ENCODE measurements at regions not wholly inside any gene's neighbourhood (a gene's known extent, or its start where the extent isn't known, plus 50 kb on each side); places are given as distances from the start of the nearest gene placed in this dataset.
"Not testable (repeated sequence)": the region's sequence is repeated elsewhere in the genome, so short reads cannot be mapped to it uniquely, and the experiment has no call there.

DNA sequence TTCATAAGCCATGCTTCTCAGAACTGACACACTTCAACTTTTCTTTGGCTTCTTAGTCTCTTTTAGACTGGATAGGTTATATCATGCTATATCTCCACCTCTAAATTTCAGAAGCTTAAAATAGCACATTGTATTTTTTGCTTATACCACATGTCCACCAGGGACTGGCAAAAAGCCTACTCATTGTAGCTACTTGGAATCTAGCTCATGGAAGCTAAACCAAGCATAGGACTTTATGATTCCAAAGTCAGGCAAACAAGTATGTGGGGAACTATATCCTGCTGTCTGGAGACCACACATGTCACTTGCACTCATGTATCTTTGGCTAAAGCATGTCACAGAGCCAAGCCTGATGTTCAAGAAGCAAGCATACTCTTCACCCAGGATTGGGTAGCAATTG is 245.0 kb upstream of the RASGRP1 start:
- no peak for DNase-seq (ENCODE audit: low read depth in 2 of 2)

DNA sequence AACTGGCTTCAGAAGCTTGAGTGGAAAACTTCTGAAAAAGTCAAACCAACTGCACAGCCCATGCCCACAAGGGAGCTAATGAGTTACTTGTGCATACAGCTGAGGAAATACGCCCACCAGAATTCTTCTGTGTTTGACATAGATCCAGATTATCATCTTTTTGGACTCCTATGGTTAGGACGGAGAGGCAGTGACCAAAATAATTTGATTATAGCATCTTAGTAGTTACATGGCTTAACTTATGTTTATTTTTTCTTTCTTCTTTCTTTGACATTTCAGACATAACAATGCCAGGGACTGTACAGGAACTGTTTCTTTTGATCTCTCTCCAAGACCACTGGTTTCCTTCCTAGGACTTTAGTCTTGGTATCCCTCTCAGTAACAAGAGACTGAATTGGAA is 246.1 kb upstream of the RASGRP1 start:
- DNase-seq (ENCODE audit: low read depth in 2 of 2) = no peak

GRCh38 chr15:38814254-38814653 is 249.6 kb upstream of the RASGRP1 start:
- DNase-seq (ENCODE audit: low read depth in 2 of 2) = not testable (repeated sequence)

GRCh38 chr15:38814891-38815290 is 250.3 kb upstream of the RASGRP1 start:
- DNase-seq (ENCODE audit: low read depth in 2 of 2) = no peak

- peak; percentile 59 to 60 for DNase-seq (ENCODE audit: low read depth in 2 of 2)
Observed at GRCh38 chr15:38817427-38818156, 253.0 kb upstream of the RASGRP1 start.

DNA sequence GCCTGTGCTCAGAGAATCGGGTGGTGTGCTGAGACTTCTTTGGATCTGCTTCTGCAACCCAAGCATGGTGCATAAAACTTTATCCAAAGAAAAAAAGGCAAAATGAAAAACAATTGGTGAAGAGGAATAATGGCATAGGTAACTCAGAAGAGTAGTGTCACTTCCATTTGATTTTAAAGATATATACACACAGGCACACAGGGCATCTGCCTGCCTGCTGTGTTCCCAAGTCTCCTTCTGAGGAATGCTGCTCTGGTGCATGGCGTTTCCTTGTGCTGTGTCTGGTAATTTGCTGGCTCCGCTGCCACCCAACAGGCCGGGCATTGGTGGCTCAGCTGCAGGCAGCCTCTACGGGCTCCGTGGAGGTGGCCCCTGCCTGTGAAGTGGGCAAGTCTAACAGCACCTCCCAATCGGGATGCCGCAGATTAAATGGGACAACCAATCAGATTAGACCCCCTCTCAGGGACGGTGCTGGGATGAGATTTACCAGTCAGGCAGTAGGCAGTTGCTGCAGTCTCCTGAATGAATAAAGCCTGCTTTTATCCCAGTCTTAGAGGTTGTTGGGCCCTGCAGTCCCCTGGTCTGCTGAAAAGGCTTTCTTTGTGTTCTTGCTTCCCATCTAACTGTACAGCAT is 253.7 kb upstream of the RASGRP1 start:
- DNase-seq (ENCODE audit: low read depth in 2 of 2) = no peak

DNA sequence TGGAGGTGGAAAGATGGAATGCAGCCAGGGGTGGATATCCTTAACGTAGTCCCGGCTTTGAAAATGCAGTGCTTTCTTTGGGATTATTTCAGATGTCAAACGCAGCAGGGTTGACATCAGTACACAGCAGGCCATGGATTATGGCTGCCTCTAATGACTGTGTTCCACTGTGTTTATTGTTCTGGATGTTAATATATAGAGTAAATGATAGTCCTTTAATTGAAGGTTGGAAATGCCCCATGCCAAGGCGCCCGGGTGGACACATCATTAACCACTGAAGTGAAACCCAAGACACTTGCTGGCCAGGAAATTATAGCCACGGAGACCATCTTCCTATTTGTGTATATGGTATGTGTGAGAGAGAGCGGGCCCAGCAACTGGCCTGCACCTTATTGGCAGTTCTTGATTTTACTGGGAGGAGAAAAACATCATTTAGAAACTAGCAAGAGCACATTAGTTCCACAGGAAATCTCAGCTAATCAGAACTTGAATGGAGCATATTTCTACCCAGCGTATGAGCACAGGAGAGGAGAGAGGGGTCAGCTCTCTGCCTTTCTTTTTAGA is 254.9 kb upstream of the RASGRP1 start:
- no peak for DNase-seq (ENCODE audit: low read depth in 2 of 2)

- DNase-seq (ENCODE audit: low read depth in 2 of 2) = no peak
Observed at GRCh38 chr15:38823263-38823662, 258.6 kb upstream of the RASGRP1 start.

DNA sequence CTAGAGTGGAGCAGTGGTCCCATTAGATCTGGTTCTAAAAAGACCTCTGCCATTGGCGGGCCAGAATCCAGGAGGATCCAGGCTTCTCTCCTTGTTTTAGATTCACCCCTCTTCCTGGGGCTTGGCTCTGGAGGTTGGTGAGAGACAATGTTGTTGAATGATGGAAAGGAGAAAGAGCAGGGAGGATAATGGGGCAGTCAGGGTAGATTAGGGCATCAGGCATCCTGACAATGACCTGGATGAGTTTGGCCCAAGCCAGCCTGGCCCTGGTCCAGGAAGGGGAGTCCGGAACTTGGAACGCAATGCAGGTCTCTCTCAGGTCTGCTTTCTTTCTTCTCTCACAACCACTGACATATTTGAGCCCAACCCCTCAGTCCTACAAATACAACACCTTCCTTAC is 260.1 kb upstream of the RASGRP1 start:
- DNase-seq (ENCODE audit: low read depth in 2 of 2) = no peak

GRCh38 chr15:38826880-38827279 is 262.3 kb upstream of the RASGRP1 start:
- DNase-seq (ENCODE audit: low read depth in 2 of 2) = no peak

DNA sequence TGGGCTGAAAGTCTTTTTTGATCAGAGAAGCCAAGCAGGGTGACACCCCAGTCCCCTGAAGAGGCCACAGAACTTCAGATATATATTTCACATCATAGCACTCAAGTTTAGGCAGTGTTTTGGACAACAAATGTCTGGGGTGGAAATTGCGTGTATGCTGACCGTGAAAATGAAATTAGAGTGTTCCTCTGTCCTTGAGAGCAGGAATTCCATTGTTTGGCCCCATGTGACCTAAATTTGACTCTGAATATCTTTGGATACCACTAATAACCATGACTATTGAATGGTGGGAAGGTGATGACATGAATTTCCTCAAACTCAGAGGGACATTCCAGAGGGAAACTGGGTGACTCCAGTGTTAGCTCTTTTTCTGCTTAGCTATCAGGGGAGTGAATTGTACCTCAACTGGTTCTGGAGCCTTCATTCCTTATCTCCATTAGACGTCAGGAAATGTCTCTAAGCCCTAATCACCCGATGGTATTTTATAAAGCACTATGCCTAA is 263.5 kb upstream of the RASGRP1 start:
- no peak for DNase-seq (ENCODE audit: low read depth in 2 of 2)

- DNase-seq (ENCODE audit: low read depth in 2 of 2) = no peak
Observed at GRCh38 chr15:38829086-38829485, 264.5 kb upstream of the RASGRP1 start.

DNA sequence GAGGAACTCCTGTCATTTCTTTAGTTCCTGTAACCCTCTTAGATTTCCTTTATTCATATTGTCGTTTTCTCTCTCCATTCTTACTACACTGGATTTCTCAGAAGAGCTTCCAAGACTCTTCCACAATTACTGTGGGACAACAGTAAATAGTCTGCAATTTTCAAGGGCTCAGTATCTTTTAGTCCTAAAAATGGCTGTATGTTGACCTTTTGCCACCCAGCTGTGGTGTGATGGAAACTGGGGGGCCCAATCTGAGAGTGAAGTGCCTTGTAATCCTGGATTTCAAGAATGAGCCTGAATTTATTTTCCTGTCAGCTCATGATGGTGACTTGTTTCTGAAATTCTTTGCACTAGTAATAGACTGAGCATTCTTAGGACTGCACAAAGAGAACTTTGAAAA is 277.6 kb upstream of the RASGRP1 start:
- no peak for DNase-seq (ENCODE audit: low read depth in 2 of 2)

GRCh38 chr15:38843051-38843501 is 278.5 kb upstream of the RASGRP1 start:
- no peak for DNase-seq (ENCODE audit: low read depth in 2 of 2)

- no peak for DNase-seq (ENCODE audit: low read depth in 2 of 2)
Observed at GRCh38 chr15:38843736-38844590, 279.3 kb upstream of the RASGRP1 start.

GRCh38 chr15:38844736-38845135 is 280.1 kb upstream of the RASGRP1 start:
- DNase-seq (ENCODE audit: low read depth in 2 of 2) = no peak

DNA sequence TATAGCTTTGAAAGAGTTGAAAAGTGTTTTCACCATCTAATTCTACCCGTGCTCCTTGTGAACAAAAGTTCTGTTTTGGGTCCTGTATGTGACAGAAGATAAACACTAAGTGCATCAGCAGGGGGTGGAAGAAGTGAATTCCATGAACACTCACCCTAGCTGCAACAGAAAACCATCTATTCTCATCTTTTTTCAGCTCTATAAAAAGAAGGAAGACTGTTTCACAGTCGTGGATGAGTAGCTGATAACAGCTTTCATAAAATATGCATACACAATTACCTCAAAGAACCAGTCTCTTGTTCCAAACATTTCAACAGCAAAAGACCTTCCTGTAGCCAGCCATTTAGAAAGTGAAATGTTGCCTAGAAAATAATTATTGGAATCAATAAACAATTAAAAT is 281.7 kb upstream of the RASGRP1 start:
- DNase-seq (ENCODE audit: low read depth in 2 of 2) = no peak

DNA sequence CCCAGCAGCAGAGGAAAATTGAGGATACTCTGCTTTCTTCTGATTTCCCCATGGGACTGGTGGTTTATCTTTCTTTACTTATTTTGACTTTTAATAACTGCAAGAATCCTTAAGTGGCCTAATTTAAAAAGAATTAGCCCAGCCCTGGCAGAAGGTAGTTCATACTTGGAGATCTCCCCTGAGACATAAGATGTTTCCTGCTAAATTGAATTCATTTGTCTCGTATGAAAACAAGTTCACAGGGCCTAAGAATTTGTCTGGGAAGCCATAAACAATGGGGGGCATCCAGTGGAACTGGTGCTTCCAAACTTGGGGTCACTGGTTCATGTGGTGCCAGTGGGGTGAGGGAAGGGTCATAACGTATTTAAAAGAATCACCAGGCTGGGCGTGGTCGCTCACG is 283.1 kb upstream of the RASGRP1 start:
- DNase-seq (ENCODE audit: low read depth in 2 of 2) = no peak

- DNase-seq (ENCODE audit: low read depth in 2 of 2) = no peak
Observed at GRCh38 chr15:38849046-38849445, 284.4 kb upstream of the RASGRP1 start.

GRCh38 chr15:38852188-38852587 is 287.6 kb upstream of the RASGRP1 start:
- not testable (repeated sequence) for DNase-seq (ENCODE audit: low read depth in 2 of 2)

GRCh38 chr15:38853608-38854007 is 289.0 kb upstream of the RASGRP1 start:
- no peak for DNase-seq (ENCODE audit: low read depth in 2 of 2)

DNA sequence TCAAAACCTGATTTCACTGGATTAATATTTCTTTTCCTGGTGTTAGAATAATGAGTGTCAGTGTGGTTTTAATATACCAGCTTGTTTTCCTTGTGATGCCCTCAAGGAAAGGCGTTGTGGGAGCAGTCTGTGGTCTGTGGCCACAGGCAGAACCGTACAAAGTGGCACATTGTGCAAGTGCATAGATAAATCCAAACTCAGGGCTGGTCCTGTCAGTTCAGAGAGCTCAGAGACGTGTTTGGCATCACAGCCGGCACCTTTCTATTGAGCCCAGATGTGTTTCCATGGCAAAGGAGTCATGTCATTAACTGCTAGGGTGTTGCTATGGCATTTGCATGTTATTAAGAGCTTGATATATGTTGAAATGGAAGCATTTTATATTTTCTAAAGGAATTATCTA is 289.9 kb upstream of the RASGRP1 start:
- DNase-seq (ENCODE audit: low read depth in 2 of 2) = no peak

Measured in stimulated activated CD8-positive, alpha-beta memory T cell treated with anti-CD3 and anti-CD28 coated beads, Interleukin-7, amount 100 ng/mL, for 4 hours (primary cell).